Spleen (tissue), 11 donors: ENCODE measurements at regions not wholly inside any gene's neighbourhood (a gene's known extent, or its start where the extent isn't known, plus 50 kb on each side); places are given as distances from the start of the nearest gene placed in this dataset.

ENCODE experiments used
- DNase-seq: peaks from one replicate; pipeline ENCODE4 v3.0.0-alpha.2; 2020
- H3K27ac ChIP-seq, 8 donors: fragments of 200-600 bp; sonication (generic) in 7 of 8; 1 replicate in 4 of 8; 2 replicates in 4 of 8; pipeline versions ENCODE4 v1.5.0 to v1.8.0; 2016 to 2021; ENCODE audit warnings: inconsistent platforms in 4 of 8, mild to moderate bottlenecking in 4 of 8, moderate library complexity in 1 of 8
- H3K27me3 ChIP-seq, 7 donors: fragments of 200-600 bp; sonication (generic) in 6 of 7; replicated peaks in 1 of 7; 1 replicate in 4 of 7; 2 replicates in 3 of 7; pipeline versions ENCODE4 v1.5.0 to v1.8.0; 2016 to 2021; ENCODE audit warnings: inconsistent platforms in 3 of 7, mild to moderate bottlenecking in 1 of 7
- H3K36me3 ChIP-seq, 6 donors: fragments of 200-600 bp; sonication (generic) in 5 of 6; 1 replicate in 4 of 6; 2 replicates in 2 of 6; pipeline versions ENCODE4 v1.5.0 to v1.8.0; 2016 to 2021; ENCODE audit warnings: inconsistent platforms in 2 of 6
- H3K4me1 ChIP-seq, 6 donors: fragments of 200-600 bp; sonication (generic) in 5 of 6; 1 replicate in 3 of 6; 2 replicates in 3 of 6; pipeline versions ENCODE4 v1.5.0 to v1.8.0; 2016 to 2021; ENCODE audit warnings: inconsistent platforms in 3 of 6
- H3K4me3 ChIP-seq, 8 donors: fragments of 200-600 bp; sonication (generic) in 7 of 8; 1 replicate in 4 of 8; 2 replicates in 4 of 8; pipeline versions ENCODE4 v1.5.0 to v1.8.0; 2016 to 2021; ENCODE audit warnings: inconsistent platforms in 4 of 8, mild to moderate bottlenecking in 4 of 8, moderate library complexity in 2 of 8
- H3K9me3 ChIP-seq, 8 donors: fragments of 200-600 bp; sonication (generic) in 7 of 8; 1 replicate in 4 of 8; 2 replicates in 4 of 8; pipeline versions ENCODE4 v1.5.0 to v1.8.0; 2016 to 2021; ENCODE audit warnings: inconsistent platforms in 4 of 8
- CTCF ChIP-seq, 11 experiments: fragments of 200-600 bp in 7 of 11; fragments of 450-650 bp in 4 of 11; sonication (generic) in 4 of 11; IDR thresholded peaks in 8 of 11; conservative IDR thresholded peaks in 3 of 11; 1 replicate in 7 of 11; 2 replicates in 4 of 11; pipeline versions ENCODE4 v1.4.0 to v1.8.0; 2016 to 2021; ENCODE audit warnings: antibody characterized with exemption in 11 of 11, inconsistent platforms in 4 of 11, mild to moderate bottlenecking in 1 of 11
- POLR2A ChIP-seq, 3 donors: fragments of 450-650 bp; IDR thresholded peaks; one replicate each; pipeline ENCODE4 v1.5.1; 2017; ENCODE audit warnings: antibody characterized with exemption in 3 of 3, mild to moderate bottlenecking in 1 of 3
- POLR2AphosphoS5 ChIP-seq, 3 donors: sonication (generic); formaldehyde crosslinking; IDR thresholded peaks; one replicate each; pipeline ENCODE4 v1.5.1; 2017; ENCODE audit warnings: antibody characterized with exemption in 3 of 3
- WGBS, 5 donors: extraction: QIAGEN DNeasy Blood & Tissue Kit in 3 of 5; methylation state at CpG; one replicate each; pipeline versions ENCODE4 v1.1.5 to v1.1.7; 2013 to 2018; 5-methylcytosine and 5-hydroxymethylcytosine counted together
- intact Hi-C: fragments of 100-400 bp; cut with DNase I; formaldehyde crosslinking; loops from one replicate; pipeline ENCODE4 v1.15.0; 2023; ENCODE audit warnings: low total_unique reads
- donor health status: healthy with polysubstance abuse.
- donor health status: DM: no; HTN: no; CAD: no; lungs with moderate emphysema.
- donor health status: DM: no; HTN: no; CAD: no.
- donor health status: Bipolar disorder and iron deficiency.
- donor health status: healthy.
- donor health status: DM: no; HTN: no; CAD: no.
- donor health status: DM: yes; HTN: yes; CAD: no.

GRCh38 chr12:124694846-124695497 lies 127.6 kb upstream of the NCOR2 start:
- H3K36me3 ChIP-seq = no peaks in the 10 kb centered on the region
- 66 to 88% (median 72%) methylated on average over 14 of the region's 14 CpGs for WGBS, 5 donors
- intact Hi-C loops = no loop called here
- H3K4me3 ChIP-seq = no peak overlapping the region
- no peak overlapping the region for H3K27ac ChIP-seq
- peaks cover 0 to 23% (median 17%) of the 10 kb centered on the region in 8 donors for H3K9me3 ChIP-seq
- peaks cover 4 to 20% (median 13%) of the 10 kb centered on the region in 6 donors for H3K4me1 ChIP-seq
- H3K27me3 ChIP-seq = no peaks in the 10 kb centered on the region
- no peak for TF ChIP-seq POLR2A (IDR thresholded peaks at IDR 0.05)
- TF ChIP-seq POLR2AphosphoS5 (IDR thresholded peaks at IDR 0.05) = no peak
- TF ChIP-seq CTCF (IDR thresholded peaks at IDR 0.05 in 8 of 11, conservative IDR thresholded peaks at IDR 0.05 in 3 of 11) = no peak
- DNase-seq = no peak

- 7 to 23% (median 10%) methylated on average over 5 of the region's 5 CpGs for WGBS, 5 donors
- no peak for TF ChIP-seq CTCF (IDR thresholded peaks at IDR 0.05 in 8 of 11, conservative IDR thresholded peaks at IDR 0.05 in 3 of 11)
- TF ChIP-seq POLR2A (IDR thresholded peaks at IDR 0.05) = no peak
- TF ChIP-seq POLR2AphosphoS5 (IDR thresholded peaks at IDR 0.05) = no peak
- intact Hi-C loops = no loop called here
- Histone ChIP-seq H3K36me3 (no peaks in the 10 kb centered on the region), H3K9me3 (peaks cover 0 to 23% (median 17%) of the 10 kb centered on the region in 8 donors), H3K27me3 (no peaks in the 10 kb centered on the region), H3K4me1 (peaks cover 4 to 20% (median 13%) of the 10 kb centered on the region in 6 donors), H3K4me3 (no peak overlapping the region), H3K27ac (no peak overlapping the region)
- no peak for DNase-seq
Measured at GRCh38 chr12:124694250-124694649, 126.8 kb upstream of the NCOR2 start.

- Histone ChIP-seq H3K27ac (no peak overlapping the region), H3K36me3 (no peaks in the 10 kb centered on the region), H3K4me3 (no peak overlapping the region), H3K27me3 (no peaks in the 10 kb centered on the region), H3K9me3 (peaks cover 0 to 23% (median 17%) of the 10 kb centered on the region in 8 donors), H3K4me1 (peaks cover 4 to 30% (median 20%) of the 10 kb centered on the region in 6 donors)
- WGBS, 5 donors = 75 to 87% (median 84%) methylated on average over 17 of the region's 17 CpGs
- DNase-seq = no peak
- intact Hi-C loops = no loop called here
- TF ChIP-seq POLR2AphosphoS5 (IDR thresholded peaks at IDR 0.05) = no peak
- TF ChIP-seq CTCF (IDR thresholded peaks at IDR 0.05 in 8 of 11, conservative IDR thresholded peaks at IDR 0.05 in 3 of 11) = no peak
- TF ChIP-seq POLR2A (IDR thresholded peaks at IDR 0.05) = no peak
Measured at GRCh38 chr12:124693111-124693723, 125.8 kb upstream of the NCOR2 start.

- intact Hi-C loops = no loop called here
- peaks cover 0 to 23% (median 17%) of the 10 kb centered on the region in 8 donors for H3K9me3 ChIP-seq
- TF ChIP-seq POLR2AphosphoS5 (IDR thresholded peaks at IDR 0.05) (no peak), POLR2A (IDR thresholded peaks at IDR 0.05) (no peak), CTCF (IDR thresholded peaks at IDR 0.05 in 8 of 11, conservative IDR thresholded peaks at IDR 0.05 in 3 of 11) (no peak)
- no peak for DNase-seq
- no peak overlapping the region for H3K27ac ChIP-seq
- H3K4me1 ChIP-seq = peaks cover 9 to 38% (median 27%) of the 10 kb centered on the region in 6 donors
- no peak overlapping the region for H3K4me3 ChIP-seq
- no peaks in the 10 kb centered on the region for H3K27me3 ChIP-seq
- no peaks in the 10 kb centered on the region for H3K36me3 ChIP-seq
Measured at GRCh38 chr12:124692443-124692842, 125.0 kb upstream of the NCOR2 start.
